ENCODE measurements at regions not wholly inside any gene's neighbourhood (a gene's known extent, or its start where the extent isn't known, plus 50 kb on each side); places are given as distances from the start of the nearest gene placed in this dataset.
"Not testable (repeated sequence)": the region's sequence is repeated elsewhere in the genome, so short reads cannot be mapped to it uniquely, and the experiment has no call there.

DNA sequence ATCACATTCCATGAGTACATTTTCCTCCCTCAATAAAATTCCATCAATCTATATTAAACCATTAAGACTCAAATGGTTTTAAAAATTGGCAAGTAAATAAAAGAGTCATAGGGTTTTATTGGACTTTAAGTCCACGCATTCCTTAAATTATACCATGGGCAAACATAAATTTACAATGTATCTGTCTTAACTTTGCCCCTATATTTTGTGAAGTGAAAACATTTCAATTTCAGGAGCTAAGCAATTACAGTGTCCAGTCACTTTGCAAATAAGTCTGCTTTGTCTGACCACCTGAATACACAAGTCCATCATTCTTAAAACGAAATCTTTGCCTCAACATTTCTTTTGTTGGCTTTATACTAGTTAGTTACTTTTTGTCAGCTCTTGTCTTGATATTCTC is 197.5 kb upstream of the SEMA3D start:
- intact Hi-C loops (cut with DNase I), result no loop called here
- ATAC-seq (ENCODE audit: poor library complexity), result no peak
- DNase-seq, result no peak

DNA sequence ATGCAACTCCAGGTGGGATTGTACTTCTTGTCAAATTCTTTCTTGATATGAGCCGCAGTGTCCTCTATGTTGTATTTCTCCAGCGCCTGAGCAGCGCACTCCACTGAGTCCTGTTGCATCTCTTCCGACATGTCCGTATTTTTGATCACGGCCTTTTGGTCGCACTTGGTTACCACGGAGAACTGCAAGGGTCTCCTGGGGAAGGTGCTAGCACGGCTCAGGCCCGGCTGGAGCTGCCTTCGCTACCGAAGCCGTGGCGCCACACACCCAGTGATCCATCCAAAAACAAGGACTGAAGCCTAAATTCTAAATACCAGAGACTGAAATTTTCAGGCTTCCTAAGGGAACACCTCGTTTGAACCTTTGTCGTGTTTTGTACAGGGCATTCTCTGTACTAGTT is 194.4 kb upstream of the SEMA3D start:
- peak; percentile 36 for DNase-seq
- ATAC-seq (ENCODE audit: poor library complexity), result no peak
- intact Hi-C loops (cut with DNase I), result no loop called here

DNA sequence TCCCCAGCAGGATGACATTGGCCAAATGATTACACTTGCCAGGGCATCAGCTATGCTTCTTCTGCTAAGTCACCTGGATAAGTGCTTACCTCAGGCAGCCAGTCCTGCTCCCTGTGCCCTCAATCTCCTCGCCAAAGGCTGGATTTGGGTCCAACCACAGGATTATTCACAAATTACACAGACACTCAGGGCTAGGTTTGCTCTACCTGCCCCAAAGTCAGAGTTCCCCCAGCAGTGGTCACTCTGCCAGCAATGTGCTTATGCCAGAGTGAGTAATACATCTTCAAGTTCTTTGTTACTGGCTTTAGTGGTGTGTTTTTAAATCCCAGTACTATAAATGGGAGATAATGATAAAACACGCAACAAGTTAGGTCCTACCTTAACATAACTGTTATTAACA is 189.7 kb upstream of the SEMA3D start:
- intact Hi-C loops (cut with DNase I), result no loop called here
- ATAC-seq (ENCODE audit: poor library complexity), result no peak
- DNase-seq, result no peak

DNA sequence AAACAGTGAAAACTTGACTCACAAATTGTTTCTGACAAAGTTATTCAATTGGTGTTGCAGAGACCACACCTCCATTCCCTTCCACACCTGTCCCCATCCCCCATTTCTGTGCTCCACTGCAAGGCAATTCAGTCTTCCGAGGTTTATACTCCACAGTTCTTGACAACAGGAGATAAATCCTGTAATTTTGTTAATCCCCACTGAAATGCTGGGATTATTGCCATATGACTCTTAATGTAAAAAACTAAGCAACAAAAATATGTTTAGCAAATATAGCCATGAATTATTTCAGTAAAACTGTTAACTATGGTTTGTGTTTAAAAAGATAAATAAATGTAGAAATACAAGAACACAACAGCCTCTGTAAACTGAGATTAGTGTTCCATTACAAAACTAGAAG is 170.1 kb upstream of the SEMA3D start:
- ATAC-seq (ENCODE audit: poor library complexity) (no peak), DNase-seq (no peak)
- intact Hi-C loops (cut with DNase I), result no loop called here

DNA sequence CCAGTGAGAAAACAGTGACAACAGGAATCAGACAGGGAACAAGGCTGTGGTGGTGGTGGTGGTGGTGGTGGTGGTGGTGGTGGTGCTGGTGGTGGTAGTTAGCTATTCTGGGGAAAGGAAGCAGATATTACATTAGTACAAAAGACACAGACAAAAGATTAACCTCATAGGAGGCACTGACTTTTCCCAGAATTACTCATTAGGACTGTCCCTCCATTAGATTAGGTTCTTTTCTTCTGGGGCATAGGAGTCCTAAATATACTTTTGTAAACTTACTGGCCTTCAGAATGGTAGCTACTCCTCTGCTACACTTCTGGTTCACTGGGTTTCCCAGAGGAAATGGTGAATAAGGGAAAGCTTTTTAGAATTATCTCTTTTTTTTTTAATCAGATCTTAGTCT is 156.6 kb upstream of the SEMA3D start:
- ATAC-seq (ENCODE audit: poor library complexity) (no peak), DNase-seq (no peak)
- intact Hi-C loops (cut with DNase I), result no loop called here

DNA sequence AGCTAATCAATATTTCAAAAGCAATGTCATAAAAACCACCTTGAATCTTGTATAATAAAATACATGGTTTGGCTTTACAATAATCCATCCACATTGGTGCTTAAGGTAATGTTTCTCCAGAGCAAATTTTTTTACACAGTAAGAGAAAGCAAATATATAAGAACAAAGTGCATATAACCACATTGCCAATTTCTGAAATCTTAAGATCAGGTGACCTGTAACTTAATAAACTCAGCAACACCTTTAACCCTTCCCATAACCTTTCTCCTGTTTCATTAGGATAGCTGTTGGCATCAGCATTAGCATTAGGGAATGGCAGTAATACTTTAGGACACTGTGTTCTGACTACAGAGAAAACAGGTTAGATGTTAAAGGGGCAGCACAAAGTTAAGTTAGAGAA is 155.9 kb upstream of the SEMA3D start:
- ATAC-seq (ENCODE audit: poor library complexity), result no peak
- intact Hi-C loops (cut with DNase I), result no loop called here
- DNase-seq, result no peak

DNA sequence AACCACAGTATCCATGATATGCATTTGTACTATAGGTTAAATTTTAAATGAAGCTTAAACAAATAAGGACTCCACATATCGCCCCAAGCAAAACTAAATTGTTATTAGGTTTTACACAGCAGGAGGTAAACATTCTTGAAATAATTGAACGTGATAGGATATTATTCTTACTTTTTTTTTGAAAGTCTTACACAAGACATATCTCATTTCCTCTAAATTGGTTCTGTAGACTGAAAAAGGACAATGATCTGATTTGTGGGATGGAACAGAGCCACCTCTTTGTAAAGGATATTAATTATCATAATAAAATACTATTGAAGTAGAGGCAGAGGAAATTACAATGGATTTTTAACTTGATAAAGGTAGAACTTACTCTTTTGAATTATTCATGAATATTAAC is 155.1 kb upstream of the SEMA3D start:
- ATAC-seq (ENCODE audit: poor library complexity) (no peak), DNase-seq (no peak)
- intact Hi-C loops (cut with DNase I), result no loop called here

DNA sequence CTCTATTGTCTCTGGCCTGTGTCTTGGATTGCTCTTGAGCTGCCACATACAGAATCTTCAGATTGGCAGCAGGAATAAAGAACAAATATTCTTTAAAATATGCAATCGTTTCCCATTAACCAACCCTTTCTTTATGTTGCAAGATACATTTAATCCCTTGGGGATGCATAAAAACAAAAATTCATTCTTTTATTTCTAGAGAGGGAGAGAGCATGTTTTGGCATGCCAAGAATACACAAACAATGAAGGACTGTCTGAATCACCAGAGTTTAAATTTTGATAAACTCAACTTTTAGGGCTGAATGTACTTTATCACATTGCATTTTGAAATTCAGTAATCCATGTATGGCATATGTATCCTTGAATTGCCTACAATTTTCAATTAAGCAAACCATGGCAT is 154.3 kb upstream of the SEMA3D start:
- DNase-seq (no peak), ATAC-seq (ENCODE audit: poor library complexity) (no peak)
- intact Hi-C loops (cut with DNase I), result no loop called here

DNA sequence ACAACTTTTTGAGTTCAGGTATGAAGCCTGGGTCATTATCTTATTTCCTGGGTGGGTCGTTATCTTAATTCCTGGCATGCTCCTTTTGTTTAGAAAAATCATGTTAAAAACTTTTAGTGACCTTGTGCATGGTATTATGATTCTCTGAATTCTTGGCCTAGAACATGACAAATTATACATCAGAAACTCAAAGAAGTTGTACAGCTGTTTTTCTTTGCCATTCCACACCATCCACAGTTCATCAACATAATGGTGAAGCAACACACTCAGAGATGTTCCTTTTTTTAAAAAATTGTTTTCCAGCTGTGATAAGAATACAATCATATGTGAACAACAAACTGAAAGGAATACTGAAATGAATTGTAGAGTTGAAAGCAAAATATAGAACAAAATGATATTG is 149.2 kb upstream of the SEMA3D start:
- no peak for DNase-seq
- intact Hi-C loops (cut with DNase I), result no loop called here
- no peak for ATAC-seq (ENCODE audit: poor library complexity)

DNA sequence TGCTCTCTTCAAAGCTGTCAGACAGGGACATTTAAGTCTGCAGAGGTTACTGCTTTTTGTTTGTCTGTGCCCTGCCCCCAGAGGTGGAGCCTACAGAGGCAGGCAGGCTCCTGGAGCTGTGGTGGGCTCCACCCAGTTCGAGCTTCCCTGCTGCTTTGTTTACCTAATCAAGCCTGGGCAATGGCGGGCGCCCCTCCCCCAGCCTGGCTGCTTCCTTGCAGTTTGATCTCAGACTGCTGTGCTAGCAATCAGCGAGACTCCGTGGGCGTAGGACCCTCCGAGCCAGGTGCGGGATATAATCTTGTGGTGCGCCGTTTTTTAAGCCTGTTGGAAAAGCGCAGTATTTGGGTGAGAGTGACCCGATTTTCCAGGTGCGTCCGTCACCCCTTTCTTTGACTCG is 148.3 kb upstream of the SEMA3D start:
- DNase-seq; ATAC-seq (ENCODE audit: poor library complexity); intact Hi-C loops (cut with DNase I): not testable (repeated sequence)

DNA sequence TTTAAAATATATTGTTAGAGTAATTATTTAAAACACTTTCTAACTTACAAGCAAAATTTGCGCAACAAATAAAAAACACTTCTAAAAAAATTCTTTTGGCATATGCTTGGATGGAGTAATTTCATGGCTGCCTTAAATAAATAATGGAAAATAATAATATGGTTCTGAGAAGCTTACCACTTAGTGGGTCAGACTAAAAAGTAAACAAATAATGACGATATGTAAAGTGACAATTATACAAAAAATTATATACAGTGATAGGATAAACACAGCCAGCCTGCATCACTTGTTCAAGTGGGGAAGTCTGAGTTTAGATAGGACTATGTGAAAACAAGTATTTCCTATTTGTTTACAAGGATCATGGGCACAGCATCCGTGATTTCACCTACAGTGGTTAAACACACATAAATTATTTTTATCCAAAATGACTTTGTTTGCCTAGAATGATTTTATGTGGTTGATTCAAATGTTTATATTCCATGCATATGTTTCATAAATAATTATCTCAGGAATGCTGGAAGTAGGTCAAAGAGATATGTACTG is 141.7 kb upstream of the SEMA3D start:
- intact Hi-C loops (cut with DNase I), result no loop called here
- DNase-seq, result no peak
- no peak for ATAC-seq (ENCODE audit: poor library complexity)

DNA sequence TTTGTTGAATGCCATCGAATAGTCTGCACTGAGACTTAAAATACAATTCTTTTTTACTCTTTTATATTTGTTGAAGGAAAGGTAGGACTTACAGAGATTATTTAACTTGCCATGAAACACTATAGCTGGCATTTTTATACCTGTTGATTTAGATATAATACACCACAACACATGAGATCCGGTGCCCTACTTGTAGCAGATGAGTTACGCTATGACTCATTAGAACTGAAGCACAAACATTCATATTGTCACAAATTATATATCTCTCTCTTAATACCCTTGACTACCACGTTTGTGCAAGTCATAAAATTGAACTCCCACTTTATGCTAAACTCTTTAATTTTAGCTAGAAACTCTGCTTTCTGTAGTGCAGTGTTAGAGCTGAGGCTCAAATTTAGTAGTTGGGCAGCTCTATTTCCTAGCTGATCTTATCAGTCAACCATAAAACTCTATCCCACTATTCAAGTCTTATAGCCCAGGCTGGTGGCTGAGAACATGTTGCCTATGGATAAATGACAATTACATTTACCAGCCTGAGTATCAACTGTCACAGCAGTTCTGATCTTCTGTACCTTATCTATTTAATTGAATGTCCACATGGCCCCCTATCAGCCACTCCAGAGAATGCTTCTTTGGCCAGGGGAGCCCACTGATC is 137.4 kb upstream of the SEMA3D start:
- ATAC-seq (ENCODE audit: poor library complexity) (no peak), DNase-seq (no peak)
- intact Hi-C loops (cut with DNase I), result no loop called here

DNA sequence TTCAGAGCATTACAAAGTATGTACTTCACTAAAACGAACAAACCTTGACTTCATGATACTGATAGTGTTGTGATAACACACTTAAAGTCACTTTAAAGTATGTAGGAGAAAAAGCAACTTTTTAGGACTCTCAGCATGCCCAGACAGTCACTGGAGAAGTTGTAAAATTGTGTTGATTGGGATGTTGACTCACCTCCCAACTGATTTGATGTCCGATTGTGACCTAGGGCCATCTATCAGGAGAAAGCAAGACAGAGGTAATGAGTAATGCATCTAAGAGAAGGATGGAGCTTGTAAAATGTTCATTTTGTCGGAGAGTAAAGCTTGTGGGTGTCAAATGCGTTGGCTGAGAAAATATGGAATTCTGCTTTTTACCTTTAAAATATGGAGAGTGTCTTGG is 135.4 kb upstream of the SEMA3D start:
- no peak for ATAC-seq (ENCODE audit: poor library complexity)
- no peak for DNase-seq
- intact Hi-C loops (cut with DNase I), result no loop called here

DNA sequence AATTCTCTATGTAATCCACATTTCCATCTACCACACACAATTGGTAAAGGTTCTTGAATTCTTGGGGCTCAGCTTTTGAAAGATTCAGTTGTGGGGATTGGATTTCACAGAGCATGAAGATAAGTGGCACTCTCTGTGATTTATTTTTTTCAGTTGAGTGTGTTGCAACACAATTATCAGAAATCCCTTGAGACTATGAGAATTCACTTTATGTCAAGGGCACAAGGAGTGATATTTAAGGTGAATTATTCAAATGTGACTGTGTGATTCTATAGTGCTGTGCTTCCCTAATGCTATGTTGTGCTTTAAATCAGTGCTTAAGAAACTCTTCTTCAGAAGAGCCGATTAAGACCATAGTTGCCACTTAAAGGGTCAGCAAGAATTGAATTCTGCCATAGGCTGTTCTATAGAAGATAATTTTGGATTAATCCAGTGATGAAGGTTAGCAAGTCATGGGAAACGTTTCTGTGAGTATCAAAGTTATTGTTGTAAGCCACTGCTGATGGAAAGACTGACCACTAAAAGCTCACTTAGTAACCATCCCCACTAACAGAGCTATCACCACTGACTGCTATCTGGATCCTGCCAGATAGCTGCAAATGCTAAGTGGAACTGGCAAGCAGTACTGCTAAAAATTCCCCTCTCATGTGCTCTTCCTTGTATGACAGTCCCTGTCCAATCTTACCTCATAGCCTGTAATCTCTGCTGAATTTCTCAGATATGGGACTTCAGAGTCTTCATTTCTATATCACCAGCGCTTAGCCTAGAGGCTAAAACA is 134.0 kb upstream of the SEMA3D start:
- DNase-seq, result no peak
- intact Hi-C loops (cut with DNase I), result no loop called here
- ATAC-seq (ENCODE audit: poor library complexity), result no peak

DNA sequence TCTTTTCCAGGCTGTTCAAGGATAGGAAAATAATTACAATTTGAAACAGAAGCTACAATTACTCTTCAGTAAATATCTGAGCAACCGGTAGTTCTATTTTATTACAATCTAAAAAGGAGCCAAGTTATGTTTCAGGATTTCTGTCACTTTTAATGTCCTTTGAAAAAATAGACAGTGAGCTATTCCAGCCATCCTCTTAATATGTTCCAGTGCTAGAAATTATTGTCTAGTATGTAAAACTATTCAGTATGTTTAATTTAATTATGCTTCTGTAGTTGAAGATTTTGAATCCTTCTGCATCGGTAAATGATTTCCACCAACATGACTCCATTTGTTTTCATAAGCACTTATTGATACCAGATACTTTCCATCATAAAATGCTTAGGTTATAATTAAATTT is 129.6 kb upstream of the SEMA3D start:
- DNase-seq (no peak), ATAC-seq (ENCODE audit: poor library complexity) (no peak)
- intact Hi-C loops (cut with DNase I), result no loop called here

DNA sequence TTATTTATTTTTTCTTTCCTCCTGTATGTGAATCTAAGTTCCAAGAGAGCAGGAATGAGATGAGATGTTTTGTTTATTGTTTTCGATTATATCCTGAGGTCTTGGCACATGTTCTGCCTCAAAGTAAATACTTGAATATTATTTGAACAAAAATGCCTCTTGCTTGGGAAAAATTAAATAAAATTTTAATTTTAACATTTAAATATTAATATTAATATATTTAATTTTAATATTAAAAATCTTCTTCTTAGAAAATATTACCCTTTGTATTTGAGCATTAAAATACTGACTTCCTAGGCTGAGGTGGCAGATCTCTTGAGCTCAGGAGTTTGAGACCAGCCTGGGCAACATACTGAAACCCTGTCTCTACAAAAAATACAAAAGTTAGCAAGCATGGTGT is 123.4 kb upstream of the SEMA3D start:
- intact Hi-C loops (cut with DNase I), result no loop called here
- no peak for ATAC-seq (ENCODE audit: poor library complexity)
- DNase-seq, result no peak

DNA sequence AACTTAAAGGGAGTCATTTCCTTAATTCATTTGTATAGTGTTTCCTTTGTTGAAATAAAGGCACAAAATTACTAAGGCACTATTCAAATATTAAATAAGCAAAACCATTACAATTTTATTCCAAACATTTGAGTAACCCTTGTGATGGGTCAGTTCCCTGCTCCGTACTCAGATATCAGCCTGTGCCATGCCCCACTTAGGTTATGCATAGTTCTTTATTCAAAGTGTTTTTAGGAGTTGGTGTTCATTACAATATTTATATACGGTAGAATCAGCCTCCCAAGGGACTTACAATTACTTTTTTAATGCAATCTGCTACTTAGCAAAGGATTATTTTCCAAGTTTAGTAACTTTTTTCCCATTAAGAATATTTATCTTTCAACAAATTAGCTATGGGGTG is 119.3 kb upstream of the SEMA3D start:
- intact Hi-C loops (cut with DNase I), result no loop called here
- ATAC-seq (ENCODE audit: poor library complexity) (no peak), DNase-seq (no peak)

DNA sequence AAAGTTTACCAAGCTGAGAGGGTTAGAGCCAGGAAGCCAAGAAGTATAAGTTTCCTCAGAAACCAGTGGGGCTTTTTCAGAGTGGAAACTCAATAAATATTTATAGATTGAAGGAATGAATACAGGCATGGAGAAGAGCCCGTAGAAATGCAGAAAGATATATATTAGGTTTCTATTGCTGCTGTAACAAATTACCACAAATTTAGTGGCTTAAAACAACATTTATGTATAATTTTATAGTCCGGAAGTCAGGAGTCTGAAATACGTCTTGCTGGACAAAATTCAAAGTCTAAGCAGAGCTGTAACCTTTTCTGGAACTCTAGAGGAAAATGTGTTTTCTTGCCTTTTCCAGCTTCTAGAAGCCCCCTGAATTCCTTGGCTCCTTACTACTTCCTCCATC is 107.3 kb upstream of the SEMA3D start:
- ATAC-seq (ENCODE audit: poor library complexity), result no peak
- DNase-seq, result no peak
- intact Hi-C loops (cut with DNase I), result no loop called here

DNA sequence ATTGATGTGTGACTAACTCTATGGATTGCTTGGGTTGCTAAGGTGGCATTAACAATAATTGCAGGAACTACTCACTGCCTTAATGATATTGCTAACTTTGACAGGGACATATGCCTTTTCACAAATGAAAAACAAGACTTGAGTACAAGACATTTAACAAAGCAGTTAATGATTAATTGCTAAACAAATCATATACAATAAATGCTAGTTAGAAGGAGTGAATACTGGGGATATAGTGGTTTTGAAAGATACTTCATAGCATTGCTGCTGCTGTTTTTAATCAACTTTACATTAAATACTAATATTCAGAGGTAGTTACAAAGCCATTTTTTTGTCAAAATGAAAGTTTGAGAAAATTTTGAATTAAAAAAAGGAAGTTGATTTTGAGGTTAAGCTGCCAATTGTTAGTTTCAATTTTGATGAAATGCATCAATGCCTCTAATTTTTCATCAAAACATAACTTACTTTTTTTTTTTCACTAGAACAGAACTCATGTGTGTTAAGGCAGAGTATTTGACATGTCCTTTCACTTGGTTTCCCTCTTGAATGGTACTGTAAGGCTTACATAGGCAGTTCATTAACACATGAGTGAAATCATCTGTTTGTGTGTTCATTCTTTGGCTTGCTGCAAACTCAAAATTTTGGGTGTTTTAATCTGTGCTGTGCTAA is 106.2 kb upstream of the SEMA3D start:
- intact Hi-C loops (cut with DNase I), result no loop called here
- no peak for DNase-seq
- ATAC-seq (ENCODE audit: poor library complexity), result no peak

DNA sequence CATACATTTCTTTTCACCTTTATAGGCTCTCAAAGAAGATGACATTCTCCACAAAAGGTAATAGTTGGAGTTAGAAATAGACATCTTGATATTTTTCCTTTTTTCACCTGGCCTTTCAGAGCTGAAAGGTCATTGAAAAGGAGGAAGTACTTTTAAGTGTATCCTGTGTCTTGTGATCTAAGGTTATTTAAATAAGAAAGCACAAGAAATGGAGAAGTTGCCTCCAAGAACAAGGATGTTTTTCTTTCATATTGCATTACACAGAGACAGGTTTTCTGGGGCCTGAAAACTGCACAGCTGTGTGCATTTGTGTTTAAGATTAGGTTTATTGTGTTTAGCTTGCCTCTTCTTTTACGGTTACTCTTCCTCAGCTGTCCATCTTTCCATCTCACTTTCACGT is 103.4 kb upstream of the SEMA3D start:
- no peak for ATAC-seq (ENCODE audit: poor library complexity)
- intact Hi-C loops (cut with DNase I), result no loop called here
- DNase-seq, result no peak
